HepG2 (cell line): ENCODE measurements at regions not wholly inside any gene's neighbourhood (a gene's known extent, or its start where the extent isn't known, plus 50 kb on each side); places are given as distances from the start of the nearest gene placed in this dataset.

ENCODE experiments used
- DNMT1 ChIP-seq: sonication (generic); formaldehyde crosslinking; IDR thresholded peaks from 2 replicates; pipeline ENCODE4 v1.5.1; 2020; ENCODE audit warnings: mild to moderate bottlenecking, missing genetic modification reagents
- ELF1 ChIP-seq: sonication (generic); formaldehyde crosslinking; IDR thresholded peaks from 2 replicates; pipeline ENCODE4 v1.4.0; 2020; ENCODE audit warnings: missing genetic modification reagents
- FOSL2 ChIP-seq: sonication (generic); formaldehyde crosslinking; IDR thresholded peaks from 2 replicates; pipeline ENCODE4 v1.4.0; 2020; ENCODE audit warnings: missing genetic modification reagents
- HCFC1 ChIP-seq: fragments of 150-350 bp; IDR thresholded peaks from 2 replicates; pipeline ENCODE4 v1.6.1; 2014; ENCODE audit warnings: low read depth, low read length
- HOXA3 ChIP-seq: sonication (generic); formaldehyde crosslinking; IDR thresholded peaks from 2 replicates; pipeline ENCODE4 v1.5.0; 2020; ENCODE audit warnings: missing genetic modification reagents
- MTA3 ChIP-seq: sonication (generic); formaldehyde crosslinking; IDR thresholded peaks from 2 replicates; pipeline ENCODE4 v1.4.0; 2020; ENCODE audit warnings: missing genetic modification reagents
- SAP130 ChIP-seq: IDR thresholded peaks from 2 replicates; pipeline ENCODE4 v1.6.1; 2016; ENCODE audit warnings: low read depth
- TCF12 ChIP-seq, 2 experiments: fragments of 450-650 bp in 1 of 2; sonication (generic) in 1 of 2; formaldehyde crosslinking in 1 of 2; IDR thresholded peaks; 2 replicates each; pipeline versions ENCODE4 v1.6.1 to v1.8.0; 2017 to 2022; ENCODE audit warnings: antibody characterized with exemption in 1 of 2, mild to moderate bottlenecking in 1 of 2, missing genetic modification reagents in 1 of 2, moderate library complexity in 1 of 2
- ZNF329 ChIP-seq: sonication (generic); formaldehyde crosslinking; IDR thresholded peaks from 2 replicates; pipeline ENCODE4 v1.9.0; 2021; ENCODE audit warnings: low read depth, mild to moderate bottlenecking, missing genetic modification reagents
- ZNF546 ChIP-seq: sonication (generic); formaldehyde crosslinking; conservative IDR thresholded peaks from 2 replicates; pipeline ENCODE4 v1.8.1; 2023; ENCODE audit warnings: mild to moderate bottlenecking, missing genetic modification reagents
- ZSCAN20 ChIP-seq: sonication (generic); formaldehyde crosslinking; IDR thresholded peaks from 2 replicates; pipeline ENCODE4 v1.4.0; 2020; ENCODE audit warnings: missing genetic modification reagents, mild to moderate bottlenecking, borderline replicate concordance
- TF ChIP-seq, protein P1 (sequence below): sonication (generic); formaldehyde crosslinking; IDR thresholded peaks from 2 replicates; pipeline ENCODE4 v1.5.1; 2020; ENCODE audit warnings: missing genetic modification reagents, mild to moderate bottlenecking, borderline replicate concordance
- TF ChIP-seq, protein P2 (sequence below): sonication (generic); formaldehyde crosslinking; IDR thresholded peaks from 2 replicates; pipeline ENCODE4 v1.5.1; 2020; ENCODE audit warnings: missing genetic modification reagents, mild to moderate bottlenecking, borderline replicate concordance
- TF ChIP-seq, protein P3 (sequence below): sonication (generic); formaldehyde crosslinking; IDR thresholded peaks from 2 replicates; pipeline ENCODE4 v1.5.0; 2020; ENCODE audit warnings: missing genetic modification reagents
- TF ChIP-seq, protein P4 (sequence below): sonication (generic); formaldehyde crosslinking; IDR thresholded peaks from 2 replicates; pipeline ENCODE4 v1.8.0; 2022; ENCODE audit warnings: missing genetic modification reagents, mild to moderate bottlenecking, inconsistent platforms, borderline replicate concordance
- TF ChIP-seq, protein P5 (sequence below): sonication (generic); formaldehyde crosslinking; IDR thresholded peaks from 2 replicates; pipeline ENCODE4 v1.5.1; 2020; ENCODE audit warnings: mild to moderate bottlenecking, missing genetic modification reagents, moderate library complexity
- TF ChIP-seq, protein P6 (sequence below): sonication (generic); formaldehyde crosslinking; IDR thresholded peaks from 2 replicates; pipeline ENCODE4 v1.4.0; 2020; ENCODE audit warnings: missing genetic modification reagents

DNA sequence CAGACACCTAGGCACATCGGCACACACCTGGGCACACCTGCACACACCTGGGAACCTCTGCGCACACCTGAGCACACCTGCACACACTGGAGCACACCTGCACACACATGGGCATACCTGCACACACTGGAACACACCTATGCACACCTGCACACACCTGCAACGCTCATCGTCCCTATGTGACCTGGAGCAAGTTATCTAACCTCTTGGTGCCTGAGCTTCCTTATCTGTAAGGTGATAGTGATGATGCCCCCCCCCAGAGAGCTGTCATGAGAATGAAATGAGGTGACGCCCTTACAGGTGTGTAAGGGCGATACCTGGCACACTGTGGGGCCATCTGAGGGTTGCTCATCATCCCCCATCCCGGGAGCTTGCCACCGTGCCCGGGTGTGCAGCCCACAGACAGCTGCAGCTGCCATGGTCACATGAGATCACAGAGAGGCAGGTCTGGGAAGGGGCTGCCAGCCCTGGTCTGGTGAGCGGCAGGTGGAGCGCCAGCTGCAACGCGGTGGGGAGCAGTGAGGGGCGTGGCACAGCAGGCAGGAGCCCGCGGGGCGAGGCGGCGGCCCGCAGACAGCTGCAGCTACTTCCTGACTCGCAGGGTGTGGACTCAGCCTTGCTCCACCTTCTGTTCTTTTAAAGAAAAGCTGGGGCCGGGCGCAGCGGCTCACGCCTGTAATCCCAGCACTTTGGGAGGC is 59.9 kb upstream of the FBRSL1 start (continued):
- TF ChIP-seq, protein P1, sequence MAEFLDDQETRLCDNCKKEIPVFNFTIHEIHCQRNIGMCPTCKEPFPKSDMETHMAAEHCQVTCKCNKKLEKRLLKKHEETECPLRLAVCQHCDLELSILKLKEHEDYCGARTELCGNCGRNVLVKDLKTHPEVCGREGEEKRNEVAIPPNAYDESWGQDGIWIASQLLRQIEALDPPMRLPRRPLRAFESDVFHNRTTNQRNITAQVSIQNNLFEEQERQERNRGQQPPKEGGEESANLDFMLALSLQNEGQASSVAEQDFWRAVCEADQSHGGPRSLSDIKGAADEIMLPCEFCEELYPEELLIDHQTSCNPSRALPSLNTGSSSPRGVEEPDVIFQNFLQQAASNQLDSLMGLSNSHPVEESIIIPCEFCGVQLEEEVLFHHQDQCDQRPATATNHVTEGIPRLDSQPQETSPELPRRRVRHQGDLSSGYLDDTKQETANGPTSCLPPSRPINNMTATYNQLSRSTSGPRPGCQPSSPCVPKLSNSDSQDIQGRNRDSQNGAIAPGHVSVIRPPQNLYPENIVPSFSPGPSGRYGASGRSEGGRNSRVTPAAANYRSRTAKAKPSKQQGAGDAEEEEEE (CRISPR knock-in tag) = 0 out of 2 replicates have a peak, but pooled peaks have one; percentile 8
- TF ChIP-seq ZSCAN20 (CRISPR knock-in tag) (no peak), SAP130 (peak; percentile 40; the same call in 1 of the 2 replicates), HOXA3 (CRISPR knock-in tag) (peak; percentile 7; the same call in 1 of the 2 replicates), ELF1 (peak; percentile 27; the same call in 1 of the 2 replicates), DNMT1 (CRISPR knock-in tag) (0 out of 2 replicates have a peak, but pooled peaks have one; percentile 45), ZNF546 (CRISPR knock-in tag) (0 out of 2 replicates have a peak, but pooled peaks have one; percentile 50), HCFC1 (no peak), FOSL2 (CRISPR knock-in tag) (no peak), MTA3 (CRISPR knock-in tag) (no peak), TCF12 (IDR thresholded peaks at IDR 0.05) (no peak), TCF12 (CRISPR knock-in tag; IDR thresholded peaks at IDR 0.05) (0 out of 2 replicates have a peak, but pooled peaks have one; percentile 8), ZNF329 (CRISPR knock-in tag) (no peak)
- TF ChIP-seq, protein P2, sequence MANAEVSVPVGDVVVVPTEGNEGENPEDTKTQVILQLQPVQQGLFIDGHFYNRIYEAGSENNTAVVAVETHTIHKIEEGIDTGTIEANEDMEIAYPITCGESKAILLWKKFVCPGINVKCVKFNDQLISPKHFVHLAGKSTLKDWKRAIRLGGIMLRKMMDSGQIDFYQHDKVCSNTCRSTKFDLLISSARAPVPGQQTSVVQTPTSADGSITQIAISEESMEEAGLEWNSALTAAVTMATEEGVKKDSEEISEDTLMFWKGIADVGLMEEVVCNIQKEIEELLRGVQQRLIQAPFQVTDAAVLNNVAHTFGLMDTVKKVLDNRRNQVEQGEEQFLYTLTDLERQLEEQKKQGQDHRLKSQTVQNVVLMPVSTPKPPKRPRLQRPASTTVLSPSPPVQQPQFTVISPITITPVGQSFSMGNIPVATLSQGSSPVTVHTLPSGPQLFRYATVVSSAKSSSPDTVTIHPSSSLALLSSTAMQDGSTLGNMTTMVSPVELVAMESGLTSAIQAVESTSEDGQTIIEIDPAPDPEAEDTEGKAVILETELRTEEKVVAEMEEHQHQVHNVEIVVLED (CRISPR knock-in tag) = no peak
- TF ChIP-seq, protein P3, sequence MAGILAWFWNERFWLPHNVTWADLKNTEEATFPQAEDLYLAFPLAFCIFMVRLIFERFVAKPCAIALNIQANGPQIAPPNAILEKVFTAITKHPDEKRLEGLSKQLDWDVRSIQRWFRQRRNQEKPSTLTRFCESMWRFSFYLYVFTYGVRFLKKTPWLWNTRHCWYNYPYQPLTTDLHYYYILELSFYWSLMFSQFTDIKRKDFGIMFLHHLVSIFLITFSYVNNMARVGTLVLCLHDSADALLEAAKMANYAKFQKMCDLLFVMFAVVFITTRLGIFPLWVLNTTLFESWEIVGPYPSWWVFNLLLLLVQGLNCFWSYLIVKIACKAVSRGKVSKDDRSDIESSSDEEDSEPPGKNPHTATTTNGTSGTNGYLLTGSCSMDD (CRISPR knock-in tag) = no peak
- TF ChIP-seq, protein P4, sequence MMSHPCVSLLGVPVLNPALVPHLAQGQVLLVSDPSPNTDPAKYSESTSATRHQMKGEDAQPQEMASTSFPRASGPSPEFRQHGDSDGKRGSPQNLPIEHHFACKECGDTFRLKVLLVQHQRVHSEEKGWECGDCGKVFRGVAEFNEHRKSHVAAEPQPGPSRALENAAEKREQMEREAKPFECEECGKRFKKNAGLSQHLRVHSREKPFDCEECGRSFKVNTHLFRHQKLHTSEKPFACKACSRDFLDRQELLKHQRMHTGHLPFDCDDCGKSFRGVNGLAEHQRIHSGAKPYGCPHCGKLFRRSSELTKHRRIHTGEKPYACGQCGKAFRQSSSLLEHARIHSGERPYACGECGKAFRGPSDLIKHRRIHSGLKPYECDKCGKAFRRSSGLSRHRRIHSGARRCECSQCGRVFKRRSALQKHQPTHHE (CRISPR knock-in tag) = 0 out of 2 replicates have a peak, but pooled peaks have one; percentile 17
- TF ChIP-seq, protein P5, sequence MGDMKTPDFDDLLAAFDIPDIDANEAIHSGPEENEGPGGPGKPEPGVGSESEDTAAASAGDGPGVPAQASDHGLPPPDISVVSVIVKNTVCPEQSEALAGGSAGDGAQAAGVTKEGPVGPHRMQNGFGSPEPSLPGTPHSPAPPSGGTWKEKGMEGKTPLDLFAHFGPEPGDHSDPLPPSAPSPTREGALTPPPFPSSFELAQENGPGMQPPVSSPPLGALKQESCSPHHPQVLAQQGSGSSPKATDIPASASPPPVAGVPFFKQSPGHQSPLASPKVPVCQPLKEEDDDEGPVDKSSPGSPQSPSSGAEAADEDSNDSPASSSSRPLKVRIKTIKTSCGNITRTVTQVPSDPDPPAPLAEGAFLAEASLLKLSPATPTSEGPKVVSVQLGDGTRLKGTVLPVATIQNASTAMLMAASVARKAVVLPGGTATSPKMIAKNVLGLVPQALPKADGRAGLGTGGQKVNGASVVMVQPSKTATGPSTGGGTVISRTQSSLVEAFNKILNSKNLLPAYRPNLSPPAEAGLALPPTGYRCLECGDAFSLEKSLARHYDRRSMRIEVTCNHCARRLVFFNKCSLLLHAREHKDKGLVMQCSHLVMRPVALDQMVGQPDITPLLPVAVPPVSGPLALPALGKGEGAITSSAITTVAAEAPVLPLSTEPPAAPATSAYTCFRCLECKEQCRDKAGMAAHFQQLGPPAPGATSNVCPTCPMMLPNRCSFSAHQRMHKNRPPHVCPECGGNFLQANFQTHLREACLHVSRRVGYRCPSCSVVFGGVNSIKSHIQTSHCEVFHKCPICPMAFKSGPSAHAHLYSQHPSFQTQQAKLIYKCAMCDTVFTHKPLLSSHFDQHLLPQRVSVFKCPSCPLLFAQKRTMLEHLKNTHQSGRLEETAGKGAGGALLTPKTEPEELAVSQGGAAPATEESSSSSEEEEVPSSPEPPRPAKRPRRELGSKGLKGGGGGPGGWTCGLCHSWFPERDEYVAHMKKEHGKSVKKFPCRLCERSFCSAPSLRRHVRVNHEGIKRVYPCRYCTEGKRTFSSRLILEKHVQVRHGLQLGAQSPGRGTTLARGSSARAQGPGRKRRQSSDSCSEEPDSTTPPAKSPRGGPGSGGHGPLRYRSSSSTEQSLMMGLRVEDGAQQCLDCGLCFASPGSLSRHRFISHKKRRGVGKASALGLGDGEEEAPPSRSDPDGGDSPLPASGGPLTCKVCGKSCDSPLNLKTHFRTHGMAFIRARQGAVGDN (CRISPR knock-in tag) = no peak
- TF ChIP-seq, protein P6, sequence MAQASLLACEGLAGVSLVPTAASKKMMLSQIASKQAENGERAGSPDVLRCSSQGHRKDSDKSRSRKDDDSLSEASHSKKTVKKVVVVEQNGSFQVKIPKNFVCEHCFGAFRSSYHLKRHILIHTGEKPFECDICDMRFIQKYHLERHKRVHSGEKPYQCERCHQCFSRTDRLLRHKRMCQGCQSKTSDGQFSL (CRISPR knock-in tag) = 0 out of 2 replicates have a peak, but pooled peaks have one; percentile 55
